DND-41 (cell line): ENCODE measurements at regions not wholly inside any gene's neighbourhood (a gene's known extent, or its start where the extent isn't known, plus 50 kb on each side); places are given as distances from the start of the nearest gene placed in this dataset.

Experiments
- ATAC-seq: fragments of 200-7000 bp; cut with Tn5 transposase; 3 replicates; pipeline ENCODE4 v1.9.1; 2021; ENCODE audit warnings: low read depth; ENCODE audit not compliant: insufficient read depth
- DNase-seq: peaks from one replicate; pipeline ENCODE4 v3.0.0-alpha.2; 2020
- H2AFZ ChIP-seq: 2 replicates; pipeline ENCODE4 v1.6.0; 2012; ENCODE audit warnings: low read depth, low read length
- H3K27ac ChIP-seq: 2 replicates; pipeline ENCODE4 v1.5.1; 2012; ENCODE audit warnings: low read length, inconsistent platforms
- H3K27me3 ChIP-seq: fragments of 200-600 bp; sonication (generic); 2 replicates; pipeline ENCODE4 v1.6.0; 2012; ENCODE audit warnings: low read length, mild to moderate bottlenecking, inconsistent platforms; ENCODE audit not compliant: insufficient read depth, poor library complexity
- H3K36me3 ChIP-seq: 2 replicates; pipeline ENCODE4 v1.5.1; 2012; ENCODE audit warnings: low read length, inconsistent platforms; ENCODE audit not compliant: insufficient read depth
- H3K4me1 ChIP-seq: 2 replicates; pipeline ENCODE4 v1.5.1; 2012; ENCODE audit warnings: mild to moderate bottlenecking, low read length; ENCODE audit not compliant: insufficient read depth
- H3K4me2 ChIP-seq: 2 replicates; pipeline ENCODE4 v1.6.0; 2012; ENCODE audit warnings: mild to moderate bottlenecking, moderate library complexity, low read length, inconsistent platforms; ENCODE audit not compliant: insufficient read depth
- H3K4me3 ChIP-seq, 2 experiments: fragments of 200-600 bp in 1 of 2; shearing (Covaris generic) in 1 of 2; 2 replicates each; pipeline ENCODE4 v1.5.1; 2012 to 2016; ENCODE audit warnings: inconsistent platforms in 2 of 2, low read length in 2 of 2, mild to moderate bottlenecking in 2 of 2, low read depth in 1 of 2, moderate library complexity in 1 of 2
- H3K79me2 ChIP-seq: 2 replicates; pipeline ENCODE4 v1.6.0; 2012; ENCODE audit warnings: low read length, inconsistent platforms; ENCODE audit not compliant: insufficient read depth
- H3K9ac ChIP-seq: 2 replicates; pipeline ENCODE4 v1.6.0; 2012; ENCODE audit warnings: low read depth, mild to moderate bottlenecking, inconsistent platforms, low read length, moderate library complexity
- H3K9me3 ChIP-seq: 2 replicates; pipeline ENCODE4 v1.5.1; 2012; ENCODE audit warnings: low read length, moderate library complexity, mild to moderate bottlenecking, inconsistent platforms; ENCODE audit not compliant: insufficient read depth, severe bottlenecking
- H4K20me1 ChIP-seq: 2 replicates; pipeline ENCODE4 v1.6.0; 2012; ENCODE audit warnings: low read length; ENCODE audit not compliant: insufficient read depth
- EZH2 ChIP-seq: IDR thresholded peaks from 3 replicates; pipeline ENCODE4 v1.6.1; 2012; ENCODE audit warnings: borderline replicate concordance, low read depth, mild to moderate bottlenecking, moderate library complexity, low read length, inconsistent platforms; ENCODE audit not compliant: severe bottlenecking
- TF ChIP-seq, protein P1 (sequence below): IDR thresholded peaks from 2 replicates; pipeline ENCODE4 v1.5.1; 2012; ENCODE audit warnings: borderline replicate concordance, low read length, moderate library complexity, mild to moderate bottlenecking; ENCODE audit not compliant: poor library complexity, severe bottlenecking; ENCODE audit errors: extremely low read depth

DNA sequence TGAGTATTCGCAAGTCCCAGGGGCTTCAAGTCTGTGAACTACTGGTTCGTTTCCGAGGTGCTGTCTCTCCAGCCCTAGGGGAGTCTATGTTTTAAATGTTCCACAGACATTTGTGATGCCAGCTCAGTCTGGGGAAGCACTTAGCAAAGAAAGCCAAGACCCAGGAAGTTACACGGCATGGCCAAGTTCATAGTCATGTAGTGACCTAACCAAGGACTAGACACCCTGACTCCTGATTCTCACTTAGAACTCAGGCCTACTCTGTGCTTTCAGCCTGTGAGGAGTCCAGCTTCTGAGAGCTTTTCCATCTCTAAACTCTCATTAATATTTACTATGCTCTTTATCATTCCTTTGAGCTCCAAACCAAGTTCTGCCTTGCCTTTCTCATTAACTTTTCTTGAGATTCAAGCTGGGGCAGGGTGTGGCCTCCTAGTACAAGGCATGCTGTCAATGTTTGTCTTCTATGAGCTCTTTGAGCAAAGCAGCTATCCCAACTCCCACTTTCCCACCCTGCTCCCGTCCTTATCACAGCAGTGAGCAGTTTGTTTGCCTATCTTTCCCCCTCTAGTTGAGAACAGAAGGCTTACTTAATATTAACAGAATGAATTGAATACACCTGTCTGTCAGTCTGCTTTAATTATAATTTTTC is 105.4 kb upstream of the FAM9C start:
- ATAC-seq (no peak), DNase-seq (no peak)
- H2AFZ ChIP-seq = no peak overlapping the region
- H4K20me1 ChIP-seq = no peaks in the 10 kb centered on the region
- no peaks in the 10 kb centered on the region for H3K79me2 ChIP-seq
- no peak overlapping the region for H3K4me2 ChIP-seq
- H3K27me3 ChIP-seq = no peaks in the 10 kb centered on the region
- H3K36me3 ChIP-seq = no peaks in the 10 kb centered on the region
- no peak for TF ChIP-seq EZH2
- TF ChIP-seq, protein P1, sequence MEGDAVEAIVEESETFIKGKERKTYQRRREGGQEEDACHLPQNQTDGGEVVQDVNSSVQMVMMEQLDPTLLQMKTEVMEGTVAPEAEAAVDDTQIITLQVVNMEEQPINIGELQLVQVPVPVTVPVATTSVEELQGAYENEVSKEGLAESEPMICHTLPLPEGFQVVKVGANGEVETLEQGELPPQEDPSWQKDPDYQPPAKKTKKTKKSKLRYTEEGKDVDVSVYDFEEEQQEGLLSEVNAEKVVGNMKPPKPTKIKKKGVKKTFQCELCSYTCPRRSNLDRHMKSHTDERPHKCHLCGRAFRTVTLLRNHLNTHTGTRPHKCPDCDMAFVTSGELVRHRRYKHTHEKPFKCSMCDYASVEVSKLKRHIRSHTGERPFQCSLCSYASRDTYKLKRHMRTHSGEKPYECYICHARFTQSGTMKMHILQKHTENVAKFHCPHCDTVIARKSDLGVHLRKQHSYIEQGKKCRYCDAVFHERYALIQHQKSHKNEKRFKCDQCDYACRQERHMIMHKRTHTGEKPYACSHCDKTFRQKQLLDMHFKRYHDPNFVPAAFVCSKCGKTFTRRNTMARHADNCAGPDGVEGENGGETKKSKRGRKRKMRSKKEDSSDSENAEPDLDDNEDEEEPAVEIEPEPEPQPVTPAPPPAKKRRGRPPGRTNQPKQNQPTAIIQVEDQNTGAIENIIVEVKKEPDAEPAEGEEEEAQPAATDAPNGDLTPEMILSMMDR = no peak
- no peak overlapping the region for H3K9ac ChIP-seq
- H3K27ac ChIP-seq = no peak overlapping the region
- peaks cover 3% of the 10 kb centered on the region for H3K9me3 ChIP-seq
- H3K4me3 ChIP-seq = no peak overlapping the region
- peaks cover 26% of the 10 kb centered on the region for H3K4me1 ChIP-seq

- no peaks in the 10 kb centered on the region for H4K20me1 ChIP-seq
- no peak for TF ChIP-seq EZH2
- TF ChIP-seq, protein P1 = no peak
- no peak overlapping the region for H3K27ac ChIP-seq
Observed at GRCh38 chrX:13147733-13148132, 103.3 kb upstream of the FAM9C start.

GRCh38 chrX:13147147-13147546 is 102.7 kb upstream of the FAM9C start:
- no peaks in the 10 kb centered on the region for H3K36me3 ChIP-seq
- peaks cover 14% of the 10 kb centered on the region for H3K4me1 ChIP-seq
- no peak overlapping the region for H3K4me2 ChIP-seq
- no peaks in the 10 kb centered on the region for H3K27me3 ChIP-seq
- H3K9me3 ChIP-seq = peaks cover 3% of the 10 kb centered on the region
- no peak overlapping the region for H3K4me3 ChIP-seq
- DNase-seq (no peak), ATAC-seq (no peak)
- H4K20me1 ChIP-seq = no peaks in the 10 kb centered on the region
- no peak for TF ChIP-seq EZH2
- TF ChIP-seq, protein P1 = no peak
- H3K79me2 ChIP-seq = no peaks in the 10 kb centered on the region
- H3K9ac ChIP-seq = no peak overlapping the region
- no peak overlapping the region for H2AFZ ChIP-seq
- H3K27ac ChIP-seq = no peak overlapping the region

More at GRCh38 chrX:13147733-13148132, 103.3 kb upstream of the FAM9C start:
- peaks cover 3% of the 10 kb centered on the region for H3K9me3 ChIP-seq
- H2AFZ ChIP-seq = no peak overlapping the region
- no peak overlapping the region for H3K4me2 ChIP-seq
- no peak overlapping the region for H3K4me3 ChIP-seq
- H3K9ac ChIP-seq = no peak overlapping the region
- H3K4me1 ChIP-seq = peaks cover 20% of the 10 kb centered on the region
- H3K79me2 ChIP-seq = no peaks in the 10 kb centered on the region
- no peaks in the 10 kb centered on the region for H3K27me3 ChIP-seq
- no peak for ATAC-seq
- DNase-seq = no peak
- H3K36me3 ChIP-seq = no peaks in the 10 kb centered on the region
